Breast epithelium (tissue), 4 donors: ENCODE measurements at regions not wholly inside any gene's neighbourhood (a gene's known extent, or its start where the extent isn't known, plus 50 kb on each side); places are given as distances from the start of the nearest gene placed in this dataset.

Experiments
- DNase-seq, 2 donors: peaks; one replicate each; pipeline ENCODE4 v3.0.0-alpha.2; 2019; ENCODE audit warnings: low spot score in 2 of 2
- H3K27ac ChIP-seq, 2 donors: fragments of 200-600 bp; sonication (generic) in 1 of 2; one replicate each; pipeline ENCODE4 v1.5.1; 2016 to 2019; ENCODE audit warnings: mild to moderate bottlenecking in 1 of 2
- H3K27me3 ChIP-seq, 2 donors: fragments of 200-600 bp; sonication (generic) in 1 of 2; one replicate each; pipeline versions ENCODE4 v1.5.1 to v1.6.0; 2017 to 2019; ENCODE audit warnings: control low read depth in 1 of 2, mild to moderate bottlenecking in 1 of 2
- H3K36me3 ChIP-seq: fragments of 200-600 bp; one replicate; pipeline ENCODE4 v1.5.1; 2019
- H3K4me1 ChIP-seq, 2 donors: fragments of 200-600 bp; sonication (generic); one replicate each; pipeline ENCODE4 v1.5.1; 2016 to 2019; ENCODE audit warnings: control low read depth in 1 of 2
- H3K4me3 ChIP-seq, 3 donors: fragments of 200-600 bp; sonication (generic); 1 replicate in 2 of 3; 2 replicates in 1 of 3; pipeline ENCODE4 v1.5.1; 2016 to 2019; ENCODE audit warnings: mild to moderate bottlenecking in 3 of 3, moderate library complexity in 2 of 3
- H3K9me3 ChIP-seq, 2 donors: fragments of 200-600 bp; sonication (generic) in 1 of 2; one replicate each; pipeline ENCODE4 v1.5.1; 2016 to 2019; ENCODE audit warnings: control low read depth in 1 of 2
- POLR2A ChIP-seq: fragments of 450-650 bp; IDR thresholded peaks from one replicate; pipeline ENCODE4 v1.6.1; 2016; ENCODE audit warnings: antibody characterized with exemption, mild to moderate bottlenecking, moderate library complexity
- POLR2AphosphoS5 ChIP-seq, 3 donors: sonication (generic); formaldehyde crosslinking; IDR thresholded peaks; one replicate each; pipeline ENCODE4 v1.6.1; 2017; ENCODE audit warnings: antibody characterized with exemption in 3 of 3
- intact Hi-C: fragments of 100-400 bp; cut with DNase I; formaldehyde crosslinking; loops from one replicate; pipeline ENCODE4 v1.15.1; 2023; ENCODE audit warnings: low total_unique reads
- TF ChIP-seq, protein P1 (sequence below), 3 donors: fragments of 450-650 bp; IDR thresholded peaks; one replicate each; pipeline ENCODE4 v1.5.1; 2016 to 2017; ENCODE audit warnings: antibody characterized with exemption in 3 of 3, mild to moderate bottlenecking in 3 of 3, moderate library complexity in 3 of 3

DNA sequence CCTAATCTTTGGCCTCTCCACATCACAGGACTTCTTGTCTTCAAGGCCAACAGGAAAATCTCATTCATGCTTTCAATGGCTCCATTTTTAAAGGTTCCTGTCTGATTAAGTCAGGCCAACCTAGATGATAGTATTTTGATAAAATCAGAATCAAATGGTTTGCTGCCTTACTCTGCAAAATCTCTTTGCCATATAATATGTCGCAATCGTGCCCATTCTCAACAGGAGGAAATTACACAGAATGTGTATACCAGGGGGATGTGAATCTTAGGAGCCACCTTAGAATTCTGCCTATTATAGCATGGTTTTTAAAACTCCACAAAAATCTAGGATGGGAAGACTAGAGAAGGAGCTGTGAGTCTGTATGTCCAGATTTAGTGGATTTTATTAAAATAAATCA lies 612.9 kb upstream of the MAN1A1 start:
- no peak for DNase-seq
- Histone ChIP-seq H3K27me3 (no peaks in the 10 kb centered on the region), H3K9me3 (no peaks in the 10 kb centered on the region), H3K36me3 (no peaks in the 10 kb centered on the region), H3K4me3 (no peak overlapping the region), H3K27ac (no peak overlapping the region), H3K4me1 (no peaks in the 10 kb centered on the region)
- intact Hi-C loops: no loop called here
- no peak for TF ChIP-seq POLR2AphosphoS5 (IDR thresholded peaks at IDR 0.05)
- TF ChIP-seq, protein P1, sequence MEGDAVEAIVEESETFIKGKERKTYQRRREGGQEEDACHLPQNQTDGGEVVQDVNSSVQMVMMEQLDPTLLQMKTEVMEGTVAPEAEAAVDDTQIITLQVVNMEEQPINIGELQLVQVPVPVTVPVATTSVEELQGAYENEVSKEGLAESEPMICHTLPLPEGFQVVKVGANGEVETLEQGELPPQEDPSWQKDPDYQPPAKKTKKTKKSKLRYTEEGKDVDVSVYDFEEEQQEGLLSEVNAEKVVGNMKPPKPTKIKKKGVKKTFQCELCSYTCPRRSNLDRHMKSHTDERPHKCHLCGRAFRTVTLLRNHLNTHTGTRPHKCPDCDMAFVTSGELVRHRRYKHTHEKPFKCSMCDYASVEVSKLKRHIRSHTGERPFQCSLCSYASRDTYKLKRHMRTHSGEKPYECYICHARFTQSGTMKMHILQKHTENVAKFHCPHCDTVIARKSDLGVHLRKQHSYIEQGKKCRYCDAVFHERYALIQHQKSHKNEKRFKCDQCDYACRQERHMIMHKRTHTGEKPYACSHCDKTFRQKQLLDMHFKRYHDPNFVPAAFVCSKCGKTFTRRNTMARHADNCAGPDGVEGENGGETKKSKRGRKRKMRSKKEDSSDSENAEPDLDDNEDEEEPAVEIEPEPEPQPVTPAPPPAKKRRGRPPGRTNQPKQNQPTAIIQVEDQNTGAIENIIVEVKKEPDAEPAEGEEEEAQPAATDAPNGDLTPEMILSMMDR (IDR thresholded peaks at IDR 0.05): no peak
- no peak for TF ChIP-seq POLR2A

DNA sequence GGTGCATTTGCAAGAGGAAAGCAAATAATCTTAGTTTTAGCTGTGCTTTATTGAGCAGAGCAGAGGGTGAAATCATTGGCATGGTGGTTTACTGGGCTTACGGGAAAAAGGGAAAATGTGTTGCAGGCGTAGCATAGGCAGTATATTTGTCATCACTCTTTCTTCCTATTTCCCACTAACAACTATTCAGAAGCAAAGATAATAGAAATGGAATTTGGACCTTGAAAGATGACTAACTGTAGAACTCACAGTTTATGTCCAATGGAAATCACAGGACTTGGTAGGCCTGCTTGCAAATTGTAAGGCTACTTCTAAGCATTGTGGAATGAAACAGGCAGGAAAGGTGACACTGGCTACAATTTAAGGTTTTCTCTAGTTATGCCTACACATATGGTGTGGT lies 611.9 kb upstream of the MAN1A1 start:
- intact Hi-C loops: no loop called here
- Histone ChIP-seq H3K36me3 (no peaks in the 10 kb centered on the region), H3K4me3 (no peak overlapping the region), H3K4me1 (no peaks in the 10 kb centered on the region), H3K27ac (no peak overlapping the region), H3K27me3 (no peaks in the 10 kb centered on the region), H3K9me3 (no peaks in the 10 kb centered on the region)
- no peak for DNase-seq
- TF ChIP-seq, protein P1 (IDR thresholded peaks at IDR 0.05): no peak
- no peak for TF ChIP-seq POLR2AphosphoS5 (IDR thresholded peaks at IDR 0.05)

DNA sequence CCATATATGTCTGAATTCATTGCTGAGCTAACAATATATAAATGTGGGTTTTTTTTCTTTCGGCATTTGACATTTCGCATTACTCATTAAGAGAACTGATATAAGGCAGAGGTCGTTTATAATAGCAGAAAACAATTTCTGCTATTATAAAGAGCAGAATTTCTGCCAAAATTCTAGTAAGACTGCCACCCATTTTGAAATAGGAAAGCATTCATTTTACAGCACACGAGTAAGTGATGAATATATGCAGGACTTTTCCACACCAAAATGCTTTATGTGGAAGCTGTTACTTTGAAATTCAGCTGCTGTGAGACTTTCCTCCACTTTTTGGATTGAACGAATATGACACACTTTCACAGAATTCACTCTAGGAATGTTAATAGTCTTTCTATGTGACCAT lies 610.9 kb upstream of the MAN1A1 start:
- no peaks in the 10 kb centered on the region for H3K4me1 ChIP-seq
- no peak for TF ChIP-seq POLR2AphosphoS5 (IDR thresholded peaks at IDR 0.05)
- TF ChIP-seq, protein P1 (IDR thresholded peaks at IDR 0.05): no peak
- no peak for TF ChIP-seq POLR2A
- no peak for DNase-seq
- no peaks in the 10 kb centered on the region for H3K9me3 ChIP-seq
- no peak overlapping the region for H3K27ac ChIP-seq
- no peaks in the 10 kb centered on the region for H3K27me3 ChIP-seq
- intact Hi-C loops: no loop called here
- H3K36me3 ChIP-seq: no peaks in the 10 kb centered on the region
- H3K4me3 ChIP-seq: no peak overlapping the region

DNA sequence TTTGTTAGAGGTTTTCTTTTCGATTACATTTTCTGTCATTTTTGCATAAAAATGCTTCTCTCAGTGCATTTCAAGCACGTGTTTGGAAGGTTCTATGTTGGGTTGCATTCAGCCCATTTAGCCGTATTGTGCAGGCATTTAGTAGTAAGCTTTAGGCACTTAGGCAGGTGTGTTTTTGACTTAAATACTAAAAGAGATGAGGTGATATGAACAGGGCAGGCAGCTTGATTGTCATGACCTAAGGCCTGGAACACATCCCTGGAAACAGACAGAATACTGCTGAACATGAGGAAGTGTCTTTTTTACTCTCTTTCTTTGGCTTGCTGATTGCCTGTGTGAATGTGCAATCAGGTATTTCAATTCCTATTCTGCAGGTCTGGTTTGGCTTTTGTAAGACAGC lies 610.5 kb upstream of the MAN1A1 start:
- no peak overlapping the region for H3K27ac ChIP-seq
- H3K36me3 ChIP-seq: no peaks in the 10 kb centered on the region
- H3K27me3 ChIP-seq: no peaks in the 10 kb centered on the region
- no peaks in the 10 kb centered on the region for H3K4me1 ChIP-seq
- TF ChIP-seq, protein P1 (IDR thresholded peaks at IDR 0.05): no peak
- TF ChIP-seq POLR2AphosphoS5 (IDR thresholded peaks at IDR 0.05) (no peak), POLR2A (no peak)
- no peaks in the 10 kb centered on the region for H3K9me3 ChIP-seq
- DNase-seq: no peak
- intact Hi-C loops: no loop called here
- no peak overlapping the region for H3K4me3 ChIP-seq

GRCh38 chr6:119957195-119957594 lies 607.6 kb upstream of the MAN1A1 start:
- intact Hi-C loops: no loop called here
- TF ChIP-seq, protein P1 (IDR thresholded peaks at IDR 0.05): no peak
- TF ChIP-seq POLR2AphosphoS5 (IDR thresholded peaks at IDR 0.05) (no peak), POLR2A (no peak)
- no peak overlapping the region for H3K4me3 ChIP-seq
- no peaks in the 10 kb centered on the region for H3K36me3 ChIP-seq
- H3K27ac ChIP-seq: no peak overlapping the region
- no peaks in the 10 kb centered on the region for H3K27me3 ChIP-seq
- H3K4me1 ChIP-seq: no peaks in the 10 kb centered on the region
- no peaks in the 10 kb centered on the region for H3K9me3 ChIP-seq
- DNase-seq: no peak
